Activated CD4-positive, CD25-positive, alpha-beta regulatory T cell treated with anti-CD3 and anti-CD28 coated beads, Interleukin-2, amount 50 U/mL, for 24 hours (primary cell): ENCODE measurements at regions not wholly inside any gene's neighbourhood (a gene's known extent, or its start where the extent isn't known, plus 50 kb on each side); places are given as distances from the start of the nearest gene placed in this dataset.
"Not testable (repeated sequence)": the region's sequence is repeated elsewhere in the genome, so short reads cannot be mapped to it uniquely, and the experiment has no call there.

ENCODE experiments used
- ATAC-seq, 2 donors: fragments of 150-1000 bp; cut with Tn5 transposase; one replicate each; pipeline ENCODE4 v1.10.0; 2021; ENCODE audit warnings: mild to moderate bottlenecking in 1 of 2, moderate library complexity in 1 of 2

DNA sequence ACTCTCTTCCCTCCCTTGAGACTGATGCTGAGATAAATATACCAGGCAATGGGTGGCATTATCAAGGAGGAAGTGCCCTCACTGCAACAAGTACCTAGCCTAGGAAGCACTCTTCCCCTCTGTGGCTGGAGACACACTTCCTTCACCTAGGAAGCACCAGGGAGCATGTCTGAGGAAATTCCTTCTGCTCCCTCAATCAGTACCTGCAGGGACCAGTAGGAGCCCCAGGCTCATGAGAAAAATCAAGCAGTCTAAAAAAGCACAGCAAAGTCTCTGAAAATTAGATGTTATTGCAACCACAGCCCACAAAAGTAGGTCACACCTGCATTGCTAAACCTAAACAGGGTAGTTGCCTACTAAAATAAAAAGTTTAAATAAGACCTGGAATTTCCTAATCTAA lies 78.2 kb upstream of the TRPM1 start:
- no peak for ATAC-seq

DNA sequence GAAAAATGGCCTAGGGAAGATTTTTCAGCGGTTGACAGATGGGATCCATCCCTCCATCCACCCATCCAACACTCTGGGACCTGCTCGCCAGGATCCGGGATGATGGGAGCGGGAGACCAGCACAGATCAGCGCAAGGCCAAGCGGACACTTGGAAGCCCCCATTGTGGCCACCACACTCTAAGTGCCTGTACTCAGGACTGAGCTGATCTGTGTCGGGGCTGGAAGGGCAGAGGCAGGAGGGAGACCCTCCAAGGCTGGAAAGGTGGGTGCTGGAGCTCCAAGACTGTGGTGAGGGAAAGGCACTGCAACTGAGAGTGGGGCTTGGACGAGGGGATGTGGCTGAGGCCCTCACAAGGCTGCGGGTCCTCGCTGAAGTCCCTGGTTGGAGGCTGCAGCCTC lies 91.8 kb upstream of the TRPM1 start:
- no peak for ATAC-seq

DNA sequence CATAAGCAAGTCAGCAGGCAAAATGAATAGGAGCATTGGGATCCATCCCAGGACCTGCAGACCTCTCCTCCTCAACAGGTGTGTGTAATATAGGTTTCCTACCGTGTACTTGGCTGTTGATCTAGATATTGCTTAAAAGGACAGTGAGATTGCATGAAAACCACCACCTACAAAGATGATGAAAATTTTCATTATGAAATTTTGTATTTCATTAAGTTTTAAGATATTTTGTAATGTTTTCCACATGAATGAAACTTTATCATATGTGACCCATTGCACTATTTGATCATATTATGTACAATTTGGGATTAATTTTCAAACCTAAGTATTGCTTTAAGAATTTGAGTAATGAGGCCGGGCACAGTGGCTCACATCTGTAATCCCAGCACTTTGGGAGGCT lies 94.3 kb upstream of the TRPM1 start:
- no peak for ATAC-seq

- peak; percentile 17 to 38 for ATAC-seq
These were observed 96.2 kb upstream of the TRPM1 start for GRCh38 chr15:31197497-31198414.

DNA sequence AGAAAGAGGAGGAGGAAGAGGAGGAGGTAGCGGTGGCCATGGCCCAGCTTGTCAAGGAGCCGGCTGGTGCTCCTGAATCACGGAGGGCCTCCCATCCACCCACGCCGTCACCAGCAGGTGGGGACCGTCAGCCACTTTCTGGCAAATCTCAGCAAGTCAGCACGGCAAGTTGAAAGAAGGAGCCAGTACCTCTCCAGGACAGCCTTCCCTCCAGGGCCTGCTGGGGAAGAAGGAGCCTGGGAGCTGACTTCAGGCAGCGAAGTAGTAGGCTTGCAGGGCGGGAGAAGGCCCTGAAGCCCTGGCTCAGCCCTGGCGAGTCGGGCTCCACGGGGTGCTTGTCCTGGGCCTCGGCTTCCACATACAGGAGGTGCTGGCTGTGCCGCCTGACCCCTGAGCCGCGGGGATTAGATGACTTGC lies 99.2 kb upstream of the TRPM1 start:
- peak in 1 of 2 donors; percentile 55 for ATAC-seq

GRCh38 chr15:31202953-31203352 lies 101.4 kb upstream of the TRPM1 start:
- ATAC-seq = peak; percentile 21 to 41

DNA sequence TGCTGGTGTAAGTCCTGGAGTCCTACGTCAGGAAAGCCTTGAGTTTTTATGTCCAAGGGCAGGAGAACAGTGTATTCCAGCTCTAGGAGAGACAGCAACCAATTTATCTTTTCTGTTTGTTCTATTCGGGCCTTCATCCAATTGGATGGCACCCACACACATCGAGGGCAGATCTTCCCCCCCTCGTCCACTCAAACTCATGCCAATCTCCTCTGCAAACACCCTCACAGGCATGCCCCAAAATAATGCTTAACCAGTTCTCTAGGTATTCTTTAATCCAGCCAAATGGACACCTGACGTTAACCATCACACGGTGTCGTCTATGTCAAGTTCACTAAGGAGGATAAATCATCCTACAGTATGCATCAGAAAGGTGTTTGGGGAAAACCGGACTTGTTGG lies 102.5 kb upstream of the TRPM1 start:
- ATAC-seq = no peak

DNA sequence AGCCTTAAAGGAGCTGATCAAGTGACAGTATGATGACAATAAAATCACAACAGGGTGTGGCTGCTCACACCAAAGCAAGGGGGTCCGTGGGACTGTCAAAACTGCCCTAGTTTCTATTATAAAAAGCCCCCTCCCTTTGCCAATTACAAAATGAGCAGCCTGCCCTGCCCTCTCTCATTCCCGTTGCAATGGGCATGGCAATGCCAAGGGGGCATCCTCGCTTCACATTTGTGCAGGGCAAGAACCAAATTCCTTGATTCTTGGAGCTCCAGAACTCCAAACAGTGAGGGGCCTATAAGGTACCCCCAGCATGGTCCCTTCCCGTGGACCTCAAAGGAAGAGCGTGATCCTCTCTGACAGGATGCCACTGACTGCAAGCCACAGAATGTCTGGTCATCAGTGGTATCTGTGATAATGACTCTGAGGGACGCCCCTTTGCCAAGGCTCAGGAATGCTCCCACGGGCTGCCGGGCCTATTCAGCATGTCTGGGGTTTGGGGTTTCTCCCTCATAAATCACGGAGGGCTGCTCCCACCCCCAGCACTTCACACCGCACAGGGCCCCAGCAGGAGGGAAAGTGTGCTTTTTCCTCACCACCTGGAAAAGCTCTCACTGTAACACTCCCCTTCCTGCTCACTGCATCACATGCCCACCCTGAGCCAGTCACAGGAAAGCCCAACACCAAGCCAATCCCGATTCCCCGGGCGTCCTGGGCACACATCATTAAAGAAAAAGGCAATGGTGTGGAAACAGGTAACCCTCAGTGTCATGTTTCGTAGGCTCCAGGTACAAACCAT lies 105.1 kb upstream of the TRPM1 start:
- ATAC-seq = no peak

DNA sequence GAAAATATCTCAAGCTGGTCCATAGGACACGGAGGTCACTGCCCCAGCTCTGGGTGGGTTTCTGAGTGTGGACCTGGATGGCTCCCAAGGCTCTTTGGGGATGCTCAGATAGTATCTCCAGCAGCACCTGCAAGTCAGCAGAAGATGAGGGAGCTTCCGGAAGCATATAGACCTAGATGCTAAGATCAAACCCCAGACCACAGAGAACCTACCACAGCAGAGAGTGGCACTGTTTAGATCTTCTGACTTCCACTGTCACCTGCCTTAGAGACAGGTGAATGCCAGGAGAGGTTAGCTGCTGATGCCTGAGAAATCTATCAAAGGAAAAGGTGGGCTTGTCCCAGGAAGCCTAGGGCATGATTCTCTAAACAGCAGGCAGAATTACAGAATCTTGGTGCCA lies 105.7 kb upstream of the TRPM1 start:
- ATAC-seq = no peak

DNA sequence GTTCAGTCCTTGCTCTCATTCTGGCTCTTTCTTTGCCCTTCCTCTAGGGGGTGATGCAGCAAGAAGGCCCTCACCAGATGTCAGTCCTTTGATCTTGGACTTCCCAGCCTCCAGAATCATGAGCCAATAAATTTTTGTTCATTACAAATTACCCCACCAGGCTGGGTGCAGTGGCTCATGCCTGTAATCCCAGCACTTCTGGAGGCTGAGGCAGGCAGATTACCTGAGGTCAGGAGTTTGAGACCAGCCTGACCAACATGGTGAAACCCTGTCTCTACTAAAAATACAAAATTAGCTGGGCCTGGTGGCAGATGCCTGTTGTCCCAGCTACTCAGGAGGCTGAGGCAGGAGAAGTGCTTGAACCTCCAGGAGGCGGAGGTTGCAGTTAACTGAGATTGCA lies 106.3 kb upstream of the TRPM1 start:
- not testable (repeated sequence) for ATAC-seq

DNA sequence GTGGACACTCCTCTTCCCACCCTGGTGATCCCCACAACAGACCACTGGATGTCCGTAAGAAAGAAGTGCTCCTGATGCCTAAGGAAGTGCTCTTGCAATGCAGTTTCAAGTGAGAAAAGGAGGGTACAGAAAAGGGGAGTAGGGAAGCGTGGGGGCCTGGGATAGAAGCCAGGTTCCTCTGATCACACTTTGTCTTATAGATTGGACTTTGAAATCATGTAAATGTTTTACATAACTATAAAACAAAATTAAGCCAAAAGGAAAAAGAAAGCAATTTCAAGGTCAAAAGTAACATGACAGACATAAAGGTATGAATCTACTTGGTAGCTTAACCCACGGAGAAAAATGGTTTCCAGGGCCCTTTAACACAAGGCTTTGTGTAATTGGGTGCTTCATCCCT lies 107.3 kb upstream of the TRPM1 start:
- ATAC-seq = no peak

DNA sequence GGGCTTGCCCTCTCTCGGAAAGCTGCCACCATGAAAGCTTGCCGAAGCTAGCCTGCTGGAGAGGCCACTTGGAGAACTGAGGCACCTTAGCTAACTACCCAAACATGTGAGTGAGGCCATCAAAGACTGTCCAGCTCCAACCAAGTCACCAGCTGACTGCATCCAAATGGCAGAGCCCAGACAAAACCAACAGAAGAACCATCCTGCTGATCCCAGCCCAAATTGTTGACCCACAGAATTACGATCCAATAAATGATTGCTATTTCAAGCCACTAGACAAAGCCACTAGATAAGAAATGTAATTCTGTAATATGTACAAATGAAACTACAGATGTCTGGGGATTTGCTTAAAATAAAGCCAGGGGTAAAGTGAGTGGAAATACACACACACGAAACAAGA lies 109.8 kb upstream of the TRPM1 start:
- no peak for ATAC-seq

- no peak for ATAC-seq
These were observed 111.0 kb upstream of the TRPM1 start for GRCh38 chr15:31212326-31213080.

DNA sequence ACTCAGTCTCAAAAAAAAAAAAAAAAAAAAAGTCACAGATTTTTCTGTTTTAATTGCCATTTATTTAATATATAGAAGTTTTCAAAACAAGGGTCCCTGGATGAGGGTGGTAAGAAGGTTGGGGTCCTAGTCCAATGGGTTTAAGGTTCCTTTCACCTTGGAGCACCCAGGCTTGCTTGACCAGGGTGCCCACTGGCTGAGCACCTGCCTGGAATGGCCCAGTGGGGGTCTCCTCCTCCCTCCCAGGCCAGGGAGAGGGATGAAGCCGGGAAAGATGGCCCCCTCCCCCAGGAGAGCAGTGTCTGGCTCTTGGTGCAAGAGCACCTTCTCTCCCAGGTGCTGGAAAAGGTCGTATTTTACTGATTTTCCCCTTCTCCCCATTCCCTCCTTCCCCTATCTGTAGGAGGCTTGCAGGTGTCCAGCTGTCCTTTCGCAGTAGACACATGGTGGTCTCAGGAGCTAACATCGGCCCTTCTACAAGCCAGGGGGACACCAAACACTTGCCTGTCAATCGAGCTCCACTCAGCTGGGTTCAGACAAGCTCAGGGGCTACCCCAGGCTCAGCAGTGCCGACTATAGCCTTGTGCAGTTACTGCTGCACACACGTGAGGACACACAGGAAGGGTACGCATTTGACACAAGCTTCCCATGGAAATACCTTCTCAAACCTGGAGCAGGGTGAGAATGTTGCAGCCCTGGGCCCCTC lies 112.3 kb upstream of the KLF13 start:
- ATAC-seq = no peak

DNA sequence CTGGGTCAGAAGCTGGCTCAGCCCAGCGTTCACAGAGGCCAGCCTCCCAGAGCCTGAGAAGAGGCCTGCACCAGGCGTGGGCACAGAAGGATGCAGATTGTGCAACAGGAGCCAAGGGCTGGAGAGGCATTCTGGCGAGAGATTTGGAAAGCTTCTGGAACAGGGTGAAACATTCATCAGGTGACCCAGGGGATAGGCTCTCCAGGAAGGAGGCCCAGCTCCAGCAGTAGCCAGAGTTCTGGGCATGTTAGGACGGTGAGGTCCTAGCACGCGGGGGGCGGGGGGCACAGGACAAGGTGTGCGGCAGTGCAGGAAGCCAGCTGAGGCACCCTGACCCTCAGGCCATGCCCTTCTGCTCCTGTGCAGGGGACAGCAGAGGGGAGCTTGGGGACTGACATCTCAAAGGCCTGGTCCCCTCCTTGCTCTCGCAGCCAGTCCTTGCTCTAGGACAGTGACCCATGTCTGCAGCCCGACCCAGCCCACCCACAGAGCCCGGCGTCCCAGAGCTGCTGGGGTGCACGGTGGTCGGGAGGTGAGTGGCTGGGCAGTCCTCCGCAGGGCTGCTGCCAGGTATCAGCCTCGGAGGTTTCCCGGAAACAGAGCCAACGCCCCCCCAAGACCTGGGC lies 111.7 kb upstream of the KLF13 start:
- no peak for ATAC-seq

DNA sequence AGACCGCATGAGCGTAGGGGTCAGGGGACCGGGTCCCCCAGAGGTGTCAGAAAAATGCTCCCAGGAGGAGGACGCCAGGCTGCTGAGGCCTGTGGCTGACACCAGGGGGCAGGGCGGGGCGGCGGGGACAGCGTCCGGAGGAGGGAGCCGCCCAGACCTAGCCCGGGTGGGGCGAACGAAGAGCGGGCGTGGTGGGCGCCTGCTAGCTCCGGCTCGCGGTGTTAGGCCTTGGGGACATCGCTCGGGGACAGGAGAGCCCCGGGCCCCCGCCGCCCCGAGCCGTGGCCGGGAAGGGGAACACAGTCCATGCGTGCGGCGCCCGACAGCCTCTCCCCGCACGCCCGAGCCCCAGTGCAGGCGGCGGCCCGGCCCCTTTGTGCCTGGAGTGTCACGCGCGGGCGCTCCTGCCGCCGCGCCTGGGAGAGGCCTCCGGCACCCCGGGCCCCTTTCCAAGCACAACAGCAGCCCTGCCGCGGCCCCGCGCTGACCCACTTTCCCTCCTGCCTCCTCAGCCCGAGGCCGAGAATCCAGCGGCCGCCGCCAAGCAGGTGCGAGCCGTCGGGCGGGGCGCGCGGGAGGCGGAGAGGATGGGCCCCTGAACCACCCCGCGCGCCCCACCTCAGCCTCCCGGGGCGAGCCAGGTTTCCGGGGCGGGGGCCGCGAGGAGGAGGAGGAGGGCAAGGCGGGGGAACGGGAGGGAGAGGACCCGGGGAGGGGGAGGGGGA lies 111.0 kb upstream of the KLF13 start:
- peak; percentile 89 to 90 for ATAC-seq

GRCh38 chr15:31216215-31216911 lies 110.3 kb upstream of the KLF13 start:
- peak; percentile 6 to 19 for ATAC-seq

DNA sequence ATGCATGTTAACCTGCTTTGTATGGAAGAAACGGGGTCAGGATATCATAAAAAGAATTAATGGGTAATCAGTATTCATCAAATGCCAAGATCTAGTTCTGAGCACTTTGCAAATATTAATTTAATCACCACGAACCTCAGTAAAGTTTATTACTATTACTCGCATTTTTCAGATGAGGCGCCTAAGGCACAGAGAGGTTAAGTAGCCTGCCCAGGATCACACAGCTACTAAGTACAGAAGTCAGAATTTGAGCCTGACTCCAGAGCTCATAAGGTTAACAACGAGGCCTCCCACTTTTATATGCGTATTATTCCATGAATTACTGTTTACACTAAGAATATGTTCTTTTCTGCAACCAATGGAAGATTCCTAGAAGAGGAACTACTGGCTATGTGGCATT lies 109.6 kb upstream of the KLF13 start:
- no peak for ATAC-seq

DNA sequence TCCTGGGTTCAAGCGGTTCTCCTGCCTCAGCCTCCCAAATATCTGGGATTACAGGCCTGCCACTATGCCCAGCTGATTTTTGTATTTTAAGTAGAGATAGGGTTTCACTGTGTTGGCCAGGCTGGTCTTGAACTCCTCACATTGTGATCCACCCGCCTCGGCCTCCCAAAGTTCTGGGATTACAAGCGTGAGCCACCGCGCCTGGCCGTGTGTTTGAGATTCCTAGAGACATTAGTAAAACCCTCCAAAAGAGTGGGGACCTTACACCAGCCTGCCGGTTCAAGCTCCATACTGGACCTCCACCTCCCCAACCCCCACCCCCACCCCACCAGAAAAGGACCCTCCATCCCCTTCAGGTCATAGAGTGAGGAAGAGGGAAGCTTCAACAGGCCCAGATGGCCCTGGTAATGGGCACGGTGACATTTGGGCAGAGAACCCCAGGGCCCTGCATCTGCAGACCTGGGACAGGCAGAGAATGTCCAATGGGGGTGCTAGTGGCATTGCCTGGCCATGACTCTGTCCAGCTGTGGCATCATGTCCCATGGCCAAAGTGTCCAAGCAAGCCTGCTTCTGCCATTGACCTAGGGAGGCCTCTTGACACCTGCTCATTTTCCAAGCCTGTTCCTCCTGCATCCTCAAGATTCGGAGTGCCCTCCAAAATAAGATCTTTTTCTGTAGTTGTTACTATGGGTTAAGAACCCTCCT lies 108.9 kb upstream of the KLF13 start:
- ATAC-seq = no peak

DNA sequence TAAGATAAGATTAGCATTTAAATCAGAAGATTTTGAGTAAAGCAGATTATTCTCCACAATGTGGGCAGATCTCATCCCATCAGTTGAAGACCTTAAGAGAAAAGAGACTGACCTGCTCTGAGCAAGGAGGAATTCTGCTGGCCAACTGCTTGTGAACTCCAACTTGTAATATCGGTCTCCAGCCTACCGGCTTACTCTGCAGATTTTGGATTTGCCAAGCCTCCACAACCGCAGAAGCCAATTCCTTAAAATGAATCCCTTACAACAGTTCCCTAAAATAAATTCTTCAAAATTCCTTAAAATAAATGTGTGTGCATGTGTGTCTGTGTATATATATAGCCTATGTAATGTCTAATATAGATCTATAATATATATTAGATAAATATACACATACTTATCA lies 107.4 kb upstream of the KLF13 start:
- no peak for ATAC-seq
